HCT116 (cell line): ENCODE measurements at regions not wholly inside any gene's neighbourhood (a gene's known extent, or its start where the extent isn't known, plus 50 kb on each side); places are given as distances from the start of the nearest gene placed in this dataset.

Experiments
- ATAC-seq: fragments of 200-7000 bp; cut with Tn5 transposase; 2 replicates; pipeline ENCODE4 v1.9.1; 2020; ENCODE audit warnings: mild to moderate bottlenecking, moderate library complexity
- BruUV-seq: library from RNA; stranded (reverse); fragments of 400-500 nt; replicated peaks from 2 replicates; lab custom pipeline; 2021; lab: Mats Ljungman, UMichigan
- CTCF ChIA-PET: fragments of 300-600 bp; sonication (Branson Sonifier 250); formaldehyde crosslinking; loops from one replicate; lab custom pipeline; 2021; ENCODE audit warnings: antibody characterized with exemption; lab: Charles Lee
- POLR2A ChIA-PET: fragments of 300-600, 350-600 bp; sonication (Branson Sonifier 250); formaldehyde crosslinking; loops from one replicate; lab custom pipeline; 2021; ENCODE audit warnings: antibody characterized with exemption; lab: Charles Lee
- RAD21 ChIA-PET, 2 experiments: fragments of 300-600 bp; sonication (Branson Sonifier 250); formaldehyde crosslinking; loops; one replicate each; lab custom pipeline; 2023; ENCODE audit warnings: low total read pairs in 2 of 2; ENCODE audit not compliant: uncharacterized antibody in 2 of 2, unreplicated experiment in 2 of 2, low non-redundant PET in 1 of 2; lab: Charles Lee
- DNase-seq: peaks from one replicate; pipeline ENCODE4 v3.0.0-alpha.2; 2010; ENCODE audit warnings: low read depth, low spot score
- H2AFZ ChIP-seq: fragments of 200-600 bp; shearing (Covaris generic), sonication (generic); 2 replicates; pipeline ENCODE4 v1.6.1; 2017; ENCODE audit warnings: low read depth, mixed run types, mixed read lengths, antibody characterized with exemption, low read length; ENCODE audit not compliant: poor library complexity, severe bottlenecking
- H3K27ac ChIP-seq: 2 replicates; pipeline ENCODE4 v1.5.1; 2012; ENCODE audit warnings: low read depth, low read length
- H3K27me3 ChIP-seq: fragments of 200-600 bp; sonication (generic); 2 replicates; pipeline ENCODE4 v1.6.1; 2016; ENCODE audit warnings: mixed run types, low read length, mixed read lengths; ENCODE audit not compliant: insufficient read depth
- H3K36me3 ChIP-seq, 2 experiments: fragments of 200-500 bp in 1 of 2; fragments of 200-600 bp in 1 of 2; sonication (Bioruptor generic) in 1 of 2; sonication (generic) in 1 of 2; 2 replicates each; pipeline versions ENCODE4 v1.5.1 to v1.6.1; 2014 to 2016; ENCODE audit warnings: low read length in 2 of 2, inconsistent platforms in 1 of 2, mixed read lengths in 1 of 2, mixed run types in 1 of 2; ENCODE audit not compliant: insufficient read depth in 2 of 2, control insufficient read depth in 1 of 2
- H3K4me1 ChIP-seq, 2 experiments: fragments of 200-600 bp in 1 of 2; sonication (generic) in 1 of 2; 2 replicates each; pipeline versions ENCODE4 v1.5.1 to v1.6.1; 2012 to 2017; ENCODE audit warnings: low read length in 2 of 2, inconsistent platforms in 1 of 2, mild to moderate bottlenecking in 1 of 2, mixed read lengths in 1 of 2, mixed run types in 1 of 2, moderate library complexity in 1 of 2; ENCODE audit not compliant: insufficient read depth in 2 of 2, control insufficient read depth in 1 of 2
- H3K4me2 ChIP-seq: fragments of 200-600 bp; sonication (generic); 2 replicates; pipeline ENCODE4 v1.6.1; 2017; ENCODE audit warnings: mixed run types, low read length, mixed read lengths
- H3K4me3 ChIP-seq, 2 experiments: fragments of 200-600 bp in 1 of 2; sonication (generic) in 1 of 2; replicated peaks in 1 of 2; 2 replicates each; pipeline ENCODE4 v1.5.1; 2011 to 2016; ENCODE audit warnings: low read length in 2 of 2, control low read depth in 1 of 2, low read depth in 1 of 2, mild to moderate bottlenecking in 1 of 2, mixed read lengths in 1 of 2, mixed run types in 1 of 2
- H3K79me2 ChIP-seq: fragments of 200-600 bp; sonication (generic); 2 replicates; pipeline ENCODE4 v1.6.1; 2017; ENCODE audit warnings: mild to moderate bottlenecking, mixed run types, low read length, moderate library complexity, mixed read lengths; ENCODE audit not compliant: insufficient read depth
- H3K9ac ChIP-seq: fragments of 200-600 bp; sonication (generic); 2 replicates; pipeline ENCODE4 v1.6.1; 2016; ENCODE audit warnings: low read length, mixed read lengths
- H3K9me2 ChIP-seq: fragments of 200-600 bp; sonication (generic), shearing (Covaris generic); 2 replicates; pipeline ENCODE4 v1.6.1; 2017; ENCODE audit warnings: mixed run types, mild to moderate bottlenecking, moderate library complexity; ENCODE audit not compliant: insufficient read depth
- H3K9me3 ChIP-seq, 2 experiments: fragments of 200-500 bp in 1 of 2; fragments of 200-600 bp in 1 of 2; sonication (Bioruptor generic) in 1 of 2; sonication (generic) in 1 of 2; 2 replicates each; pipeline ENCODE4 v1.6.1; 2014 to 2017; ENCODE audit warnings: low read length in 2 of 2, mixed read lengths in 2 of 2, inconsistent platforms in 1 of 2, low read depth in 1 of 2, mild to moderate bottlenecking in 1 of 2, mixed run types in 1 of 2, moderate library complexity in 1 of 2; ENCODE audit not compliant: control insufficient read depth in 1 of 2, insufficient read depth in 1 of 2
- H4K20me1 ChIP-seq: fragments of 200-600 bp; sonication (generic), shearing (Covaris generic); 2 replicates; pipeline ENCODE4 v1.6.1; 2017; ENCODE audit warnings: mixed run types, mild to moderate bottlenecking, moderate library complexity; ENCODE audit not compliant: insufficient read depth
- ATF3 ChIP-seq: IDR thresholded peaks from 2 replicates; pipeline ENCODE4 v1.6.1; 2012
- CBX3 ChIP-seq: IDR thresholded peaks from 2 replicates; pipeline ENCODE4 v1.6.1; 2012; ENCODE audit warnings: low read depth
- CEBPB ChIP-seq: IDR thresholded peaks from 2 replicates; pipeline ENCODE4 v1.6.1; 2012; ENCODE audit warnings: low read depth
- CTCF ChIP-seq, 3 experiments: fragments of 200-600 bp in 1 of 3; sonication (generic) in 1 of 3; IDR thresholded peaks in 2 of 3; conservative IDR thresholded peaks in 1 of 3; 2 replicates each; pipeline ENCODE4 v1.5.1; 2012 to 2017; ENCODE audit warnings: low read depth in 2 of 3, low read length in 2 of 3, antibody characterized with exemption in 1 of 3, borderline replicate concordance in 1 of 3, control low read depth in 1 of 3, mild to moderate bottlenecking in 1 of 3, mixed read lengths in 1 of 3, mixed run types in 1 of 3, moderate library complexity in 1 of 3; ENCODE audit not compliant: insufficient read depth in 1 of 3
- ELF1 ChIP-seq: IDR thresholded peaks from 2 replicates; pipeline ENCODE4 v1.6.1; 2012; ENCODE audit warnings: low read depth, borderline replicate concordance
- EZH2 ChIP-seq: fragments of 200-600 bp; sonication (generic); IDR thresholded peaks from 2 replicates; pipeline ENCODE4 v1.6.1; 2017; ENCODE audit warnings: antibody characterized with exemption, mixed run types
- EZH2phosphoT487 ChIP-seq: fragments of 200-600 bp; IDR thresholded peaks from 2 replicates; pipeline ENCODE4 v1.6.1; 2018; ENCODE audit warnings: antibody characterized with exemption, borderline replicate concordance
- FOSL1 ChIP-seq: IDR thresholded peaks from 2 replicates; pipeline ENCODE4 v1.6.1; 2012; ENCODE audit warnings: low read depth
- MAX ChIP-seq: IDR thresholded peaks from 2 replicates; pipeline ENCODE4 v1.6.1; 2012
- POLR2A ChIP-seq: IDR thresholded peaks from 2 replicates; pipeline ENCODE4 v1.7.0; 2011; ENCODE audit warnings: borderline replicate concordance; ENCODE audit not compliant: insufficient read depth, insufficient read length; ENCODE audit errors: extremely low read depth
- RAD21 ChIP-seq: IDR thresholded peaks from 2 replicates; pipeline ENCODE4 v1.6.1; 2012; ENCODE audit warnings: low read depth, mild to moderate bottlenecking
- REST ChIP-seq: IDR thresholded peaks from 2 replicates; pipeline ENCODE4 v1.6.1; 2012; ENCODE audit warnings: low read depth
- SIN3A ChIP-seq: IDR thresholded peaks from 2 replicates; pipeline ENCODE4 v1.6.1; 2012; ENCODE audit warnings: low read depth
- SRF ChIP-seq: IDR thresholded peaks from 2 replicates; pipeline ENCODE4 v1.6.1; 2012; ENCODE audit warnings: low read depth
- TCF7L2 ChIP-seq: IDR thresholded peaks from 2 replicates; pipeline ENCODE4 v1.7.0; 2011; ENCODE audit warnings: borderline replicate concordance, inconsistent platforms; ENCODE audit not compliant: insufficient read depth, insufficient read length; ENCODE audit errors: extremely low read depth
- YY1 ChIP-seq: IDR thresholded peaks from 2 replicates; pipeline ENCODE4 v1.6.1; 2011; ENCODE audit warnings: low read length, low read depth, moderate library complexity, mild to moderate bottlenecking; ENCODE audit not compliant: insufficient replicate concordance; ENCODE audit errors: extremely low read depth
- ZBTB33 ChIP-seq: IDR thresholded peaks from 2 replicates; pipeline ENCODE4 v1.6.1; 2011; ENCODE audit warnings: mild to moderate bottlenecking, low read length, moderate library complexity; ENCODE audit not compliant: insufficient replicate concordance; ENCODE audit errors: extremely low read depth
- ZFX ChIP-seq: fragments of 450-650 bp; IDR thresholded peaks from 2 replicates; pipeline ENCODE4 v1.6.1; 2017
- ZNF274 ChIP-seq: fragments of 200-500 bp; sonication (Bioruptor generic); IDR thresholded peaks from 2 replicates; pipeline ENCODE4 v1.6.1; 2014; ENCODE audit warnings: mild to moderate bottlenecking, low read depth, low read length, inconsistent platforms
- intact Hi-C: fragments of 100-400 bp; cut with micrococcal nuclease; formaldehyde crosslinking; loops from 2 replicates; pipeline ENCODE4 v1.10.0; 2022

GRCh38 chr12:108438667-108439066 is 76.4 kb upstream of the FICD start:
- Histone ChIP-seq H3K4me1 (no peaks in the 10 kb centered on the region), H3K9me3 (no peaks in the 10 kb centered on the region), H3K27ac (no peak overlapping the region), H3K79me2 (no peaks in the 10 kb centered on the region), H3K27me3 (peaks cover 66% of the 10 kb centered on the region), H3K9me2 (no peaks in the 10 kb centered on the region), H2AFZ (no peak overlapping the region), H3K4me3 (no peak overlapping the region), H4K20me1 (no peaks in the 10 kb centered on the region), H3K4me2 (no peak overlapping the region), H3K36me3 (no peaks in the 10 kb centered on the region), H3K9ac (no peak overlapping the region)
- TF ChIP-seq EZH2 = no peak
- no peak for TF ChIP-seq MAX
- TF ChIP-seq ELF1 = no peak
- TF ChIP-seq CEBPB = no peak
- TF ChIP-seq ZNF274 = no peak
- no peak for TF ChIP-seq ATF3
- TF ChIP-seq ZFX = no peak
- no peak for TF ChIP-seq CTCF (IDR thresholded peaks at IDR 0.05 in 2 of 3, conservative IDR thresholded peaks at IDR 0.05 in 1 of 3; ENCODE audit: borderline replicate concordance in 1 of 3, insufficient read depth in 1 of 3, low read depth in 2 of 3, low read length in 2 of 3)
- no peak for TF ChIP-seq SIN3A
- no peak for TF ChIP-seq FOSL1
- no peak for TF ChIP-seq SRF
- TF ChIP-seq ZBTB33 = no peak
- TF ChIP-seq TCF7L2 = no peak
- TF ChIP-seq POLR2A = no peak
- TF ChIP-seq RAD21 = no peak
- no peak for TF ChIP-seq CBX3
- TF ChIP-seq EZH2phosphoT487 = no peak
- TF ChIP-seq REST = no peak
- TF ChIP-seq YY1 = no peak
- ChIA-PET POLR2A (no interaction called here), CTCF (no interaction called here), RAD21 (no interaction called here)
- no TSS peak for BruUV-seq
- no peak for DNase-seq
- intact Hi-C loops = no loop called here
- ATAC-seq = no peak
